ENCODE measurements at regions not wholly inside any gene's neighbourhood (a gene's known extent, or its start where the extent isn't known, plus 50 kb on each side); places are given as distances from the start of the nearest gene placed in this dataset.
A peak's percentile ranks its signal among the peaks of the same experiment; 100 is the strongest.

DNA sequence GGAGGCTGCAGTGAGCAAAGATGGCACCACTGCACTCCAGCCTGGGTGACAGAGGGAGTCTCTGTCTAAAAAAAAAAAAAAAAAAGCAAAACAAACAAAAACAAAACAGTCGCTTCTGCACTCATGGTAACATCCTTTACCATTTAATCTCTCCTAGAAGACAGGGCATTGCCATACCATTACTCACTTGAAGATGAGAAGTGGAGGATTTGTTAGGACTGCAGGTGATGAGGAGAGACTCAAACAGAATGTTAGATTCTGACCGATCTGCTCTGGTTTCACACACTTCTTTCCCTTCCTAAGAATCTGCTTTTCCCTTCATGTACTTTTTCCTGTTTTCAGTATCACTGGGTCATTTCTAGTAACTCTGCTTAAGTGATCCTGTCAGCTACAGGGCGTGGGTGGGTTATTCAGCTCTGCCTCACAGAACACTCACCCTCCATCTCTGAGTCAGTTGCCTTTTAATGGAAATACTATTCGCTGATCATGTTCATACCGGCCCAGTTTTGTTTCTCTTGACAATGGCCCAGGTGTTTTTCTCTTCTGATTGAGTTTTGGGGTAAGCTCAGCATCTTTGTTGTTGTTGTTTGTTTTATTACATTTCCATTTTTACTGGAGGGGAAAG lies 148.0 kb upstream of the ERG start:
- peak overlapping the region in 5 of 21 experiments; percentile 1 to 24 (median 17) for H3K27ac ChIP-seq
- H3K4me3 ChIP-seq, result no peak overlapping the region

DNA sequence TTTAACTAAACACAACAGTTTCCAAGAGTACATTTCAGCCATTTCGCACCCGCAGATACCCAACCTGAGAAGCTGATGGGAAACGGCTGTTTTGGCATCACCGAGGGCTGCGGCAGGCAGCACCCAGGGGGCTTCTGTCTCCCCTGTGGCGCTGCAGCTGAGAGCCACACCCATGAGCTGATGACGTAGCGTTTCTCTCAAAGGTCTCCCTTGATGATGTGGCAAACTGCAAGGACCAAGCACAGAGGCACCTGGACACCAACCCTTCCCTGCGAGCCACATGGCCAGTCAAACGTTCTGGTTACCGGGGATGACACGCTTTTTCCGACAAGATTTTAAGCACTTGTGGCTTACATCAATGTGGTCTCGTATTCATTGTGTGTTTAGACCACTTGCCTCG lies 150.8 kb upstream of the ERG start:
- H3K4me3 ChIP-seq, result no peak overlapping the region
- no peak overlapping the region for H3K27ac ChIP-seq

DNA sequence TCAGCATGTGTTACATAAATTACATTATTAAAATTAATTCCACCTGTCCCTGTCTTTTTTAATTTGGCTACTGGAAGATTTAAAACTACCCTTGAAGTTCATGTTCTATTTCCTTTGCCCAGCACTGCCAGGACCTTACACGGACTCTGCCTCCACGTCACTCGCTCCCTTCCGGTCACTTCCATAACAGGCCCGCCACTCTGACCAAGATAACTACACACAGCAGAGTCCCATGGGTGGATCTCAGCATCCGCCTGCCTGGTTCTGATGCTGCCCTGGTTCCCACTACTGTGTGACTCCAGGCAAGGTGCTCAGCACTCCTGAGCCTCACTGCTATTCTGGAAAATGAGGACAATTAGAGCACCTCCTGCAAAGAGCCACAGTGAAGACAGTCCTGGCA lies 153.3 kb upstream of the ERG start:
- H3K4me3 ChIP-seq, result no peak overlapping the region
- H3K27ac ChIP-seq, result no peak overlapping the region

DNA sequence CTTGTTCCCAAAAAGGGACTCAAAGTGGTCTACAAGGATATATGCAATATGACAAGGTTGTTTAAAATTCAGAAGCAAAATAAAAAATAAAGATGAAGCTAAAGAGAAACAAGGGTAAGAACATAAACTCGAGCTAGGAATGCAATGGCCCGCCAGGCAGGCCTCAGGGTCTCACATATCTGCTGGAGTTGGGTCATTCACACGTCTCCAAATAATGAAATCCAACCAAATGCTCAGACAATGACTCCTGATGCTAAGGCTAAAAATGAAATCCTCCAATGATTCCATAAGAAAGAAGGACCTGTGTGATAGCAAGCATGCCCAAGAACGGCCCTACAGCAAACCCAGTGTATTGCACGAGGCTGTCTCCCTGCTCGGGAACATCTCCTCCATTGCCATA lies 153.3 kb upstream of the ETS2 start:
- Histone ChIP-seq H3K27ac (no peak overlapping the region), H3K4me3 (no peak overlapping the region)

DNA sequence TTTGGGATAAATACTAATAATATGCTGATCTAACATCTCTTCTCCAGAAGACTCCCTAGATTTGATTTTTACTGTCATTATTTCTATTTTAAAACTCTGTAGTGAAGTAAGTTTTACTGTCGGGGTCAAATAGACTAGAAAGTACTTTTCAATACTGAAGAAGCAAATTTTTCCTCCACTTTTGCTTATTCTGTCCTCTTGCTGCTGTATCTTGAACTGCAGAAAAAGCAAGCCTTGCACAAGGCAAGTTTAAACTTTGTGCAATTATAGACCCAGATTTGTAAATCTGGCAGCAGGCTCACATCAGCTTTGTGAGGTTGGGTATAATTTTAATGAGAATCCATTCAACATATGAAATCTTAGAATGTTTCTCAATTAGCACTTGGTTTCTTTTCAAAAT lies 151.1 kb upstream of the ETS2 start:
- no peak overlapping the region for H3K27ac ChIP-seq
- no peak overlapping the region for H3K4me3 ChIP-seq

DNA sequence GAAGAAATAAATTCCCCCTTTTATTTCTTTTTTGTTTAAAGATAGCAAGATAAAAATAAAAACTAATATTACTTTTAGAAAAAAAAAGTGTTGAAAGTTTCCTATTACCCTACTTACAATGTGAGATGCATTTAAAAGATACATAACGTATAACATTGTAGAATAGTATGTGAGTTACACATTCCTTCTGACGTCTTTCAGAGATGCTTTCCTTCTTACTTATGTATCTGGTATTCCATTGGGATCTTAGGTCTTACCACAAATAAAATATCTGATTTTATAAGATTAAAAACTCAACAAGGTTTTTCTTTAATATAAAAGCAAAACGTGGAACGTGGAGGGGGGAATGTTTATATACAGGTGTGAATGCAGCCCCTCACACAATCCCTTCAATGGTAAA lies 147.2 kb upstream of the ETS2 start:
- Histone ChIP-seq H3K4me3 (no peak overlapping the region), H3K27ac (no peak overlapping the region)

DNA sequence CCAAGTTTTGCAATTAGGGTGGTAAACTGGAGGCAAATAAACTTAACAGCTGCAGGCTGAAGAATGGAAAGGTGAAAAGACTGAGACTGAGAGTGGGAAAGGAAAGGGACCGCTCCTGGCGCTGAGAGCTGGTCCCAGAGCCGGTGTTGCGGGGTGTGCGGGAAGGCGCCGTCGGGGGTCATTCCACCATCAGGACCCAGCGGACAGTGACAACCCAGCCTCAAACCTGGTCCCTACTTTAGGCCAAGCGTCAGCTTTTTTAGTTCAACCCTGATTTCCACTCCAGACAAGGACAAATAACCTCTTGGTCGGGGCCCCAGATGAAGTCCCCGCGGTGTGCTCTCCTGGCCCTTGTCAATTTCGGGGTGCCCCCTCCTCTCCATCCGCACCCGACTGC lies 145.8 kb upstream of the ETS2 start:
- H3K4me3 ChIP-seq, result peak overlapping the region; percentile 33 to 49 (median 38)

DNA sequence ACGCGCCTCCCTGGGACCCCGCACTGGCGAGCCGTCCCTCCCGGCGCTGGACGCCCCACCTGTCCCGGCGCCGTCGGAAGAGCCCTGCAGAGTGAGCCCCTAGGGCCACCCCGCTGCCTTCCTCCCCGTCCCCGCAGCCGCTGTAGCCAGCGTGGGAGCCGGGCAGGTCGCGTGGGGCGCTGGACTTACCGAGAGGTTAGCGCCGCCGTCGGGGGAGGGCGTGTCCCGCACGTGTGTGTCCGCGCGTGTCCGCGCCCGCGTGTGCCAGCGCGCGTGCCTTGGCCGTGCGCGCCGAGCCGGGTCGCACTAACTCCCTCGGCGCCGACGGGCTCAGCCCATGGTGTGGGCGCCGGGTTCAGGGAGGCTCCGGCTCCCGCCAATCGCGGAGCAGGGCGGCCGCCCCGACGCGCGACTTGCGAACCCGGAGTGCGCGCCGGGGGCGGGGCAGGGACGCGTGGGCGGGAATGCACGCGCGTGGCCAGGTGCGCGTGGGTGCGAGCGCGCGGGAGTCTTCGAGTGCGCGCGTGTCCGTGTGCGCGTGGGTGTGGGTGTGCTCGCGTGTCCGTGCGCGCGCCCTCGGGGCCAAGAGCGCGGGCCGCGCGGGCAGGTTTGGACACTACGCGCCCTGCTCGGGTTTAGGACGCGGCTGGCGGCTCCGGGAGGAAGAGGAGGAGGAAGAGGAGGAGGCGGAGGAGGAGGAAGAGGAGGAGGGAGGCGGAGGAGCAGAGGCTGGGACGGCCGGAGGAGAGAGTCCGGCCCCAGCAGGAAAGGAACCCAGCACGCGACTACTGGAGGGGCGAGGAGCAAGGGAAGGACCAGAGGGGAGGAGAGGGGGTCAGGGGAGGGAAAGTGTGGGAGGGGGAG lies 145.2 kb upstream of the ETS2 start:
- Histone ChIP-seq H3K27ac (peak overlapping the region in 5 of 21 experiments; percentile 1 to 50 (median 13)), H3K4me3 (peak overlapping the region; percentile 33 to 49 (median 38))

More for the DNA sequence above, 145.8 kb upstream of the ETS2 start:
- no peak overlapping the region for H3K27ac ChIP-seq

DNA sequence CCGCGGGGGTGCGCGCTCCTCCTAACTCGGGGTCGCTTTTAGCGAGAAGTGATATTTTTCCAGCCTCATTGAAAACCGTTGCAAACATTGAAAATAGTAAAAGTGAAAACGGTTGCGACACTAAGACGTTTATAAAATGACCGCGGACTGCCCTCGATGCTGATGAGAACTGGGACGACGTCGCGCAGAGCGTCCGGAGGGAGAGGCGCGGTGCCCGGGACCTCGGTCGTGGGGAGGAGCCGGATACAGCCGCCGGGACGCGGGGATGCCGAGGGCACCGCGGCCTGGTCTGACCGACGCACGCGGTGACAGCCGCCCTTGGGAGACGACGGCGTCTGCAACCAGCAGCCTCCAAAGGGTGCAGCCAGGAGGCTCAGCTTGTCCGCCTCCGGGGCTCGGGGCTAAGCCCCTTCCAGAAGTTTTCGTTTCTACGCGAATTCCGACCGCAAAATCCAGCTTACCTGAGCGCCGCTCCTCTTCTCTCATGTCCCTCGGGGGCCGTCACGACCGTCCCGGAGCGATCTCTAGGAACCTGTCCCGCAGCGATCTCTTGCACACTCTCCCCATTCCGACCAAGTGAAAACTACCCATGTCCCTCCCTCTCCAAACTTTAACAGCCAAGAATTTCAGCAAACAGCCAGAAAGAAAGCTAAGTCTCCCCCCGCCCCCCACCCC lies 144.4 kb upstream of the ETS2 start:
- H3K4me3 ChIP-seq, result peak overlapping the region; percentile 33 to 49 (median 38)
- peak overlapping the region in 6 of 21 experiments; percentile 1 to 50 (median 20) for H3K27ac ChIP-seq

DNA sequence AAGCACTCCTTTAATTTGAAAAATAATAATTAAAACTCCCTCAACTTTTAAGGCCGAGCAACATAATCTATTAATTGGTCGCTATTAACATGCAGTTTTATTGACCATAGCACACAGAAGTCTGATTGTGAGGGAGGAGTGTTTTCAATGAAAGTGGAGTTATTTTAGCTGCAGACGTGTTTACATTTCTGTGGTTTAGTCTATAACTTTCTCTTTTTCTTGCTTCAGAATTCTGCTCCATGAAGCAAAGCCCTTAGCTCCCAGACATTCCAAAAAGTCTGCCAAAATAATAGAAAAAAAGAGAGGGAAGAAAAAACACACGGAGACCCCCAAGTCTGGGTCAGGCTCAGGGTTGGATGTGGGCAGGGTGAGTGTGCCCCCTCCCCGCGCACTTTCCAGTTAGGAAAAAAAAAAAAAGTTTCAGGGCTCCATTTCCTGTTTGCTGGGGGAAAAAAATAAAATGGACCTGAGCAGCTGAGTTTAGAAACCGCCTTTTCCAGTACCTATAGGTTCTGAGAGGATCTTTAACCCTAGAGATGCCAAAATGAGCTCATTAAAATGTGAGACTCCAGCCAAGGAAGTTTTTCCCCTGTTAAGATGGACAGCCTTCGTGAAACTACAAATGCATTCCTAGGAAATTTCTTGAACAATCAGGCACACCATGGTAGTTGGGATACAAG lies 143.7 kb upstream of the ETS2 start:
- Histone ChIP-seq H3K4me3 (peak overlapping the region in 2 of 7 experiments; percentile 44 to 49), H3K27ac (peak overlapping the region in 2 of 21 experiments; percentile 13 to 50)

DNA sequence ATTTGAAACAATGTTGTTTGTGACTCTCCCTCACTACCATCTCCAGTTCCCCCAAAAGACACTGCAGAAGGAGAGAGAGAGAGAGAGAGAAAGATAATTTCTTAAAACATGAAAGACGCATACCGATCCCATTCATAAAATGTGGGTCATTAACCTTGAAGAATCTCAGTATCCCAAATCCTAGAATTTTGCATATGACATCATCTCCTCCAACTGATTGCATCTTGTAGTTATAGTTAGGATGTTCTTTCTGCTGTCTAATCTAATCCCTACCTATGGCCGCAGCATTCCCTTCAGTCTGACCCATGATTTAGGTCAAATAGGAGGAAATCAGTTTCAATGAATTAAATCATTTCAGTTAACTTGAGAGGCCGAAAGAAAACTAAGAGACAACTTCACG lies 142.4 kb upstream of the ETS2 start:
- Histone ChIP-seq H3K4me3 (no peak overlapping the region), H3K27ac (no peak overlapping the region)

DNA sequence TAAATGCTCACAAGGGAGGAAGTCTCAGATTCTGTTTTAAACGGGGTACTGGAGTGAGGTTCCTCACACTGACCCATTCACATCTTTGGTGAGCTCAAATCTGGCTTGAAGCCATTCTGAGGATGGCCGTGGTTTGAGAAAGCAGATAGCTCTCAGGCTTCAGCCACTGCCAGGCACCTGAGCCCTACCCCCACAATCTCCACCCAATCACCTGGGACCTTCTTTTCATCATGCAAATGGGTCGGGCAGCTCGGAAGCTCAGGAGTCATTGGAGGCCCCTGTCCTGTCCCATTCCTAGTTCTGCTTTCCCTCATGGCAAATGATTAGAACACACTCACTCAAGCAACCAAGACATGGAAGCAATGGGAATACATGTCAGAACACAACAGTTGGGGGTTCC lies 141.4 kb upstream of the ETS2 start:
- Histone ChIP-seq H3K4me3 (no peak overlapping the region), H3K27ac (no peak overlapping the region)

DNA sequence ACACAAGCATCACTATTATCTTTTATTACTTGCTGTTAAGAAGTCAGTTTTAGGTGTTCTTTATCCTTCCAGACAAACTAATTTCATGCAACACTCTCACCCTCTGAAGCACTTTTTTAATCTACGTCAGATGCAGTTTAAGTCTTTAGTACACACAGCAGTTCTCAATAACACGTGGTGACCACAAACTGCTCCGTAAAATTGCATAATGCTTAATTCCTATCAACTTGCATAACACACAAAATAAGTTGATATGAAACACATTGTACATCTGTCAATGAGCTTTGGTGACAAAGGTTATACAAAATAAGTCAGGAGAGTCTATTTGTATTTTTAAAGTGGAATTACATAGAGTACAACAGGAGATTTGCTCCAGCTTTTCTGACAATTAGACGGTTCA lies 140.9 kb upstream of the ETS2 start:
- H3K4me3 ChIP-seq, result no peak overlapping the region
- no peak overlapping the region for H3K27ac ChIP-seq

DNA sequence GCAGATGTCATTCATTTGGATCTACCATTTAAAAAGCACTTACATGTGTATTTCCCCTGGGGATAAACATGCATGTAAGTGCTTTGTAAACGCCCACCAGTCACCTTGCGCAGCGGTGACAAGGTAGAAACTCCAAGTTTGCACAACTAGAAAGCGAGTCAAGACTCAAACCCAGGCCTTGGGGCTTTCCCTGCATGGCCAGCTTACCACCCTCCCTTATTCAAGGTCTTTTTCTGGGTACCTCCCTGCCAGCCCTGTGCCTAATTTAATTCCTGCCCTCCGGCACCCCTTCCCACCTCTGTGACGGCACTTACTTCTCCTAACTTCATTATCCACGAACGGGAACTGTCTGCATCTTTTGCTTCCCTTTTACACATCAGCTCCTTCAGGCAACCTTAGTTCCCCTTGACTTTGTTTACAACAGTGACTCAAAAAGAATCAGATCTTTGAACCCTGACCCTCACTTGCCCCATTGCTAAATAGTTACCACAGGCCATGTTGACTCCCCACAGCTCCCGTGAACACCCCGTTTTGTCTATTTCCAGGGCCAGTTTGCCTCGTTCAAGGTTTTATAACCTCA lies 138.3 kb upstream of the ETS2 start:
- H3K27ac ChIP-seq, result no peak overlapping the region
- H3K4me3 ChIP-seq, result no peak overlapping the region

DNA sequence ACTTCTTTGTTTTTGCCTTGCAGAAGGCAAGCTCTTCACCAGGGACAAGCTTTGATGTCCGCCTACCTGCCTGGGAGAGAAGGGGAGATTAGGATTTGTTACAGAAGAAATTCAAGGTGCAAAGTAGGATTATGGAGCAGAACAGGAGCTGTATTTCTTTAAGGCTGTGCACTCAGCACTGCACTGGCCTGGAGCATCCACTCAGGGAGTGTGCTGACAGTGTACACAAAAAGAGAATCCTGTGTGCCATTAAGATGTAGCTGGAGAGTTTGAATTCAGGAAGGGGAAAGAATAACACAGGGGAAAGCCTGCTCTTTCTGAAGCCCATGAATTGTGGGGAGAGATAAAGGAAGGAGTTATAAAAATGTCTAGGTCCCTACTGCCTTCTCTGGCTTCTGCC lies 137.7 kb upstream of the ETS2 start:
- Histone ChIP-seq H3K27ac (no peak overlapping the region), H3K4me3 (no peak overlapping the region)

DNA sequence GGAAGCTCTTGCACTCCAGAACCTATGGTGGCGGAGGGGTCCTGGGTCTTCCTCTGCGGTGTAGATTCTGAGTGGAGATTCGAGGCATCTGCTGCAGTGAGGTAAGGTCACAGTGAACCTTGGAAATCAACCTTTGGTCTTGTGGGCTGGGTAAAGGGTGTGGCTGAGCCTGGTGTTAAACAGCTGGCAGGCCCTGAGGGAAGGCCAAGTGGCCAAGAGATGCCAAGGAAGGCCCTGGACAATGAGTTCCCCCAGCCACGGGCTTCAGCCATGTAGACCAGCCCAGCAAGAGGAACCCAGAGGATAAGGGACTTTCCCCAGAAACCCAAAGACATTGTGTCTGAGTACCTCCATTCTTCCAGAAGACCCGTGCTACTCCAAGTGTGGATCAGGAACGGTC lies 137.2 kb upstream of the ETS2 start:
- Histone ChIP-seq H3K27ac (no peak overlapping the region), H3K4me3 (no peak overlapping the region)

DNA sequence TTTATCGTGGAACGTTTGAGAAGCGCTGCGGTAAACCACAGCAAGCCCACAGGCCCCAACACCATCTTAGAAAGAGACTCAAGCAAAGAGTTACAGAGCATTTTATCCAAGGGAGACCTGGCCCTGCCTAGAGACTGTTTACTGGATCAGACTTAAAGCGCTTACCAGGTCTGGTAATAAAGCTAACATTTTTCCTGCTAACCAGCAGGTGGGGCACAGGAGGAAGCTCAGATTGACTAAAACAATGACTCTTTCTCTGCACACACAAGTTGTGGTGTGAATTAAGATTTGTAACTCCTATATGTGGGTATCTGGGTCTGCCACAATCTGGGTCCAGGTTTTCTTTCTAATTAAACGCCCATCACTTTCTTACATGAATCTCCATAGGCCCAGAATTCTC lies 136.5 kb upstream of the ETS2 start:
- H3K4me3 ChIP-seq, result no peak overlapping the region
- no peak overlapping the region for H3K27ac ChIP-seq

DNA sequence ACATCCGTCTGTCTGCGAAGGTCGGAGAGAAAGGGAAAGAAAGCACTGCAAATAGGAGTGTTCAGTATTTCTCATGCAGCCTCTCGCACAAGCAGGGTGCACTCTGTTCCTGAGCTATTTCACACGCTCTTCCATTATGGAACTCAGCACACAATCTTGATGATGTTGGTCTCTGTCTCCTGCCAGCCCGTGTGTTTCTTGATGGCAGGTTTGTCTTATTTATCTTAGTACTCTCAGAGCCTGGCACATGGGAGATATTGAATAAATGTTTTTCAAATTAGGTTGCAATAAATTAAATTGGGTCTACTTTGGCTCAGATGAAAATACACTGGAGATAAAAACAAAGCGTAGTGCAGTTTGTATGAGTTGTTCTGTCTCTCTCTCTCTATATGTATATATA lies 134.9 kb upstream of the ETS2 start:
- Histone ChIP-seq H3K27ac (no peak overlapping the region), H3K4me3 (no peak overlapping the region)

DNA sequence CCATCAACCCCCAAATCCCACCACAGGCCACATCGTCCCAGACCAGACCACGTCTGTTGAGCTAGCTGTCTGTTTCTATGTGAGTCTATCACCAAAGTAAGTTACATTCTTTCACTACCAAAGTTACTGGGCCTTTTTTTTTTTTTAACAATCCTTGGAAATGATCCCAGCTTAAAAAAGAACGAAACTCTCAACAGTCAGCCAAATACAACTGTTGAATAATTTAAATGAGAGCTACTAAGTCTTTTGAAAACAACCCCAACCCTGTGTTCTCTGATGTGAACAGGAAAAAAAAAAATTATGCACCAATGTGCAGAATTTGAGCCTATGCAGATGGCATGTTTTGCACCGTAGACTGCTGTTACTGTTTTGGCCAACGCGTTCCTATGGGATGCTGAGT lies 134.0 kb upstream of the ETS2 start:
- Histone ChIP-seq H3K27ac (no peak overlapping the region), H3K4me3 (no peak overlapping the region)

Measured in skin epidermis (tissue), 12 donors.